Mesendoderm (in vitro differentiated cells): ENCODE measurements at regions not wholly inside any gene's neighbourhood (a gene's known extent, or its start where the extent isn't known, plus 50 kb on each side); places are given as distances from the start of the nearest gene placed in this dataset.

Source experiments
- DNase-seq: peaks from one replicate; pipeline ENCODE4 v3.0.0; 2013
- H2AK5ac ChIP-seq: 2 replicates; pipeline ENCODE4 v1.6.1; 2013; ENCODE audit warnings: low read length, inconsistent platforms
- H2BK120ac ChIP-seq: 2 replicates; pipeline ENCODE4 v1.6.1; 2013; ENCODE audit warnings: low read depth, mild to moderate bottlenecking, low read length, moderate library complexity, mixed read lengths
- H2BK15ac ChIP-seq: replicated peaks from 2 replicates; pipeline ENCODE4 v1.6.1; 2013; ENCODE audit warnings: low read depth, mild to moderate bottlenecking, moderate library complexity
- H2BK5ac ChIP-seq: 2 replicates; pipeline ENCODE4 v1.6.1; 2013; ENCODE audit warnings: low read length, inconsistent platforms
- H3K18ac ChIP-seq: 2 replicates; pipeline ENCODE4 v1.6.1; 2013; ENCODE audit warnings: mild to moderate bottlenecking, low read length, mixed read lengths
- H3K23ac ChIP-seq: one replicate; pipeline ENCODE4 v1.6.1; 2013; ENCODE audit warnings: low read length
- H3K27ac ChIP-seq: 2 replicates; pipeline ENCODE4 v1.5.1; 2013; ENCODE audit warnings: low read depth, mild to moderate bottlenecking, inconsistent platforms, low read length, moderate library complexity
- H3K27me3 ChIP-seq: 2 replicates; pipeline ENCODE4 v1.6.1; 2013; ENCODE audit warnings: low read length, control low read depth, mild to moderate bottlenecking, inconsistent platforms; ENCODE audit not compliant: insufficient read depth, poor library complexity
- H3K36me3 ChIP-seq: 2 replicates; pipeline ENCODE4 v1.6.1; 2013; ENCODE audit warnings: low read length, inconsistent platforms; ENCODE audit not compliant: control insufficient read depth, insufficient read depth
- H3K4ac ChIP-seq: one replicate; pipeline ENCODE4 v1.6.1; 2013; ENCODE audit warnings: low read depth, mild to moderate bottlenecking, low read length, moderate library complexity
- H3K4me1 ChIP-seq: 2 replicates; pipeline ENCODE4 v1.6.1; 2013; ENCODE audit warnings: low read depth, low read length, inconsistent platforms; ENCODE audit not compliant: control insufficient read depth
- H3K4me2 ChIP-seq: 2 replicates; pipeline ENCODE4 v1.6.1; 2013; ENCODE audit warnings: low read length
- H3K4me3 ChIP-seq: 2 replicates; pipeline ENCODE4 v1.5.1; 2013; ENCODE audit warnings: mild to moderate bottlenecking, low read length
- H3K56ac ChIP-seq: one replicate; pipeline ENCODE4 v1.6.1; 2013; ENCODE audit warnings: low read length
- H3K79me1 ChIP-seq: 2 replicates; pipeline ENCODE4 v1.6.1; 2013; ENCODE audit warnings: low read length, inconsistent platforms
- H3K79me2 ChIP-seq: 2 replicates; pipeline ENCODE4 v1.6.1; 2013; ENCODE audit warnings: mild to moderate bottlenecking, low read length; ENCODE audit not compliant: control insufficient read depth, insufficient read depth
- H3K9ac ChIP-seq: 2 replicates; pipeline ENCODE4 v1.6.1; 2013; ENCODE audit warnings: low read length, inconsistent platforms
- H4K5ac ChIP-seq: one replicate; pipeline ENCODE4 v1.6.1; 2013; ENCODE audit warnings: low read length
- H4K8ac ChIP-seq: one replicate; pipeline ENCODE4 v1.6.1; 2013; ENCODE audit warnings: low read depth, mild to moderate bottlenecking, control low read depth, low read length, moderate library complexity
- WGBS: extraction: QIAGEN DNeasy Blood & Tissue Kit; methylation state at CpG from one replicate; pipeline ENCODE4 v1.1.7; 2013; ENCODE audit warnings: low lambda C conversion rate, missing lambda C conversion rate; ENCODE audit not compliant: insufficient coverage; ENCODE audit errors: extremely low coverage; 5-methylcytosine and 5-hydroxymethylcytosine counted together

DNA sequence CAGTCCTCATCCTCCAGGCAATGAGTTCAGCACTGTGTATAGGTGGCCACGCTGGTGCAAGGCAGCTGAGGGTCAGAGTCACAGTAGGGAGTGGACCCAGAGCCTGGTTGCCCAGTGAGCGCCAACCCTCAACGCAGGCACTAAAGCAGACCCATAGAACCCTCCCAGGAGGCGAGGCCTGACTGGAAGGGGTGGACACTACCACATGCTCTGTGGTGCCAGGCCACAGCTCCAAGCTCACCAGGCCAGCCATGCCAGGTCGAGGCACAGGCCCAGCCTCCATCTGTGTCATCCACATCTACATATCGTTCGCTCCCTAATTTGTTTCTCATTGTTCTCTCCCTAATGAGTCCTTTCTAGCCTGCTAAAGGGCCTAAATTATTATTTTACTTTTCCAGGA lies 165.8 kb upstream of the GPR12 start:
- H3K27me3 ChIP-seq, result no peaks in the 10 kb centered on the region

GRCh38 chr13:26923824-26924605 lies 163.4 kb upstream of the GPR12 start:
- Histone ChIP-seq H3K36me3 (no peaks in the 10 kb centered on the region), H3K4ac (no peak overlapping the region), H3K9ac (no peak overlapping the region), H2BK5ac (no peak overlapping the region), H2BK120ac (no peak overlapping the region), H3K4me1 (no peaks in the 10 kb centered on the region), H4K8ac (no peak overlapping the region), H2BK15ac (no peak overlapping the region), H3K4me2 (no peak overlapping the region), H3K27ac (no peak overlapping the region), H3K79me1 (no peaks in the 10 kb centered on the region), H4K5ac (no peak overlapping the region), H3K56ac (no peak overlapping the region), H3K79me2 (no peaks in the 10 kb centered on the region), H3K18ac (no peak overlapping the region), H2AK5ac (no peak overlapping the region), H3K4me3 (no peak overlapping the region), H3K27me3 (no peaks in the 10 kb centered on the region), H3K23ac (no peak overlapping the region)
- WGBS, result no CpG with 5 or more reads among the region's 7 CpGs
- no peak for DNase-seq

More for the DNA sequence above, 165.8 kb upstream of the GPR12 start:
- Histone ChIP-seq H3K4ac (no peak overlapping the region), H3K79me2 (no peaks in the 10 kb centered on the region), H3K4me3 (no peak overlapping the region), H3K56ac (no peak overlapping the region), H2BK5ac (no peak overlapping the region), H3K27ac (no peak overlapping the region), H2BK120ac (no peak overlapping the region), H3K36me3 (no peaks in the 10 kb centered on the region), H2BK15ac (no peak overlapping the region), H3K4me1 (peaks cover 2% of the 10 kb centered on the region), H3K18ac (no peak overlapping the region), H3K4me2 (no peak overlapping the region), H3K23ac (no peak overlapping the region), H4K8ac (no peak overlapping the region), H3K9ac (no peak overlapping the region), H4K5ac (no peak overlapping the region), H2AK5ac (no peak overlapping the region), H3K79me1 (no peaks in the 10 kb centered on the region)
- DNase-seq, result no peak
- WGBS, result no CpG with 5 or more reads among the region's 7 CpGs

DNA sequence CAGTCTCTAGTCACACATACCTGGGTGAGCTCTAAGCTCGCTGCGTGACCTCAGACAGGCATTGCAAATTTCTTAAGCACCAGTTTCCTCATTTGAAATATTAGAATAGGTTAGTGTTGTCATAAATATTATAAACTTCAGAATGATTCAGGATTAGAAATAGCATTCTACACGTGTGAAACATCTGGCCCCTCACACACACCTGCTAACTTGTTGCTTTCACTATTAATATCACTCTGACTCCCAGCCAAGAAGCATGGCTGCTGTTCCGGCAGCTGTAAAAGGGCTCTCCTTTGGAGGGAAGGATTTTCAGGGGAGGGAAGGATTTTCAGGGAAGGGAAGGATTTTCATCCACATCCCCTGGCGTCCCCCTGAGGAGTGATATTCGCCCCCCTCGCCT lies 161.3 kb upstream of the GPR12 start:
- no peak overlapping the region for H3K9ac ChIP-seq
- H3K27me3 ChIP-seq, result no peaks in the 10 kb centered on the region
- no peak overlapping the region for H2BK15ac ChIP-seq
- no peak overlapping the region for H3K4me2 ChIP-seq
- H4K8ac ChIP-seq, result no peak overlapping the region
- H2BK5ac ChIP-seq, result no peak overlapping the region
- no peak overlapping the region for H3K23ac ChIP-seq
- H3K4ac ChIP-seq, result no peak overlapping the region
- no peak overlapping the region for H3K56ac ChIP-seq
- no peak overlapping the region for H2AK5ac ChIP-seq
- H3K27ac ChIP-seq, result no peak overlapping the region
- H3K36me3 ChIP-seq, result no peaks in the 10 kb centered on the region
- no peak overlapping the region for H3K4me3 ChIP-seq
- no peaks in the 10 kb centered on the region for H3K79me2 ChIP-seq
- H4K5ac ChIP-seq, result no peak overlapping the region
- H3K79me1 ChIP-seq, result no peaks in the 10 kb centered on the region
- no peak for DNase-seq
- H3K4me1 ChIP-seq, result no peaks in the 10 kb centered on the region
- no peak overlapping the region for H3K18ac ChIP-seq
- H2BK120ac ChIP-seq, result no peak overlapping the region
- no CpG with 5 or more reads among the region's 7 CpGs for WGBS

GRCh38 chr13:26920614-26921355 lies 160.2 kb upstream of the GPR12 start:
- H3K36me3 ChIP-seq, result no peaks in the 10 kb centered on the region
- H2BK15ac ChIP-seq, result no peak overlapping the region
- no peak overlapping the region for H2BK120ac ChIP-seq
- H3K4me1 ChIP-seq, result no peaks in the 10 kb centered on the region
- no peaks in the 10 kb centered on the region for H3K79me2 ChIP-seq
- no peak overlapping the region for H2AK5ac ChIP-seq
- no peak overlapping the region for H3K18ac ChIP-seq
- no peak overlapping the region for H3K27ac ChIP-seq
- H3K9ac ChIP-seq, result no peak overlapping the region
- H3K27me3 ChIP-seq, result no peaks in the 10 kb centered on the region
- H3K79me1 ChIP-seq, result no peaks in the 10 kb centered on the region
- no peak overlapping the region for H4K8ac ChIP-seq
- WGBS, result no CpG with 5 or more reads among the region's 14 CpGs
- H2BK5ac ChIP-seq, result no peak overlapping the region
- no peak overlapping the region for H3K4ac ChIP-seq
- no peak overlapping the region for H3K4me3 ChIP-seq
- no peak overlapping the region for H4K5ac ChIP-seq
- H3K56ac ChIP-seq, result no peak overlapping the region
- no peak overlapping the region for H3K23ac ChIP-seq
- no peak overlapping the region for H3K4me2 ChIP-seq
- DNase-seq, result no peak

GRCh38 chr13:26919732-26920131 lies 159.1 kb upstream of the GPR12 start:
- H3K18ac ChIP-seq, result no peak overlapping the region
- H3K9ac ChIP-seq, result no peak overlapping the region
- H4K8ac ChIP-seq, result no peak overlapping the region
- H3K23ac ChIP-seq, result no peak overlapping the region
- no peak overlapping the region for H2AK5ac ChIP-seq
- no CpG with 5 or more reads among the region's 2 CpGs for WGBS
- no peak for DNase-seq
- H3K36me3 ChIP-seq, result no peaks in the 10 kb centered on the region
- H2BK15ac ChIP-seq, result no peak overlapping the region
- H3K27me3 ChIP-seq, result no peaks in the 10 kb centered on the region
- H4K5ac ChIP-seq, result no peak overlapping the region
- H3K4me2 ChIP-seq, result no peak overlapping the region
- no peak overlapping the region for H3K4me3 ChIP-seq
- H3K27ac ChIP-seq, result no peak overlapping the region
- H3K56ac ChIP-seq, result no peak overlapping the region
- H2BK120ac ChIP-seq, result no peak overlapping the region
- H3K79me1 ChIP-seq, result no peaks in the 10 kb centered on the region
- H3K4me1 ChIP-seq, result no peaks in the 10 kb centered on the region
- H2BK5ac ChIP-seq, result no peak overlapping the region
- H3K4ac ChIP-seq, result no peak overlapping the region
- H3K79me2 ChIP-seq, result no peaks in the 10 kb centered on the region
